Mammary epithelial cell (primary cell): ENCODE measurements at regions not wholly inside any gene's neighbourhood (a gene's known extent, or its start where the extent isn't known, plus 50 kb on each side); places are given as distances from the start of the nearest gene placed in this dataset.

Experiments
- CTCF ChIP-seq, 2 donors: IDR thresholded peaks in 1 of 2; conservative IDR thresholded peaks in 1 of 2; 2 replicates each; pipeline ENCODE4 v1.5.1; 2011 to 2012; ENCODE audit warnings: inconsistent platforms in 2 of 2, low read length in 2 of 2, mild to moderate bottlenecking in 2 of 2, control low read depth in 1 of 2, low read depth in 1 of 2; ENCODE audit not compliant: insufficient read depth in 1 of 2; ENCODE audit errors: extremely low read depth in 1 of 2
- EZH2 ChIP-seq: IDR thresholded peaks from 2 replicates; pipeline ENCODE4 v1.6.1; 2012; ENCODE audit warnings: low read length, inconsistent platforms, borderline replicate concordance

GRCh38 chr20:16939051-16939450 lies 190.9 kb downstream of the OTOR start:
- TF ChIP-seq CTCF (conservative IDR thresholded peaks at IDR 0.05 in 1 of 2, IDR thresholded peaks at IDR 0.05 in 1 of 2; ENCODE audit: extremely low read depth in 1 of 2, insufficient read depth in 1 of 2, low read depth in 1 of 2, low read length in 2 of 2) = no peak
- no peak for TF ChIP-seq EZH2
